ENCODE measurements at regions not wholly inside any gene's neighbourhood (a gene's known extent, or its start where the extent isn't known, plus 50 kb on each side); places are given as distances from the start of the nearest gene placed in this dataset.
"Not testable (repeated sequence)": the region's sequence is repeated elsewhere in the genome, so short reads cannot be mapped to it uniquely, and the experiment has no call there.

- no peak for ATAC-seq
- no peaks in the 10 kb centered on the region for H3K36me3 ChIP-seq
- H3K4me1 ChIP-seq: no peaks in the 10 kb centered on the region
- no peaks in the 10 kb centered on the region for H3K9me3 ChIP-seq
- TF ChIP-seq CTCF (IDR thresholded peaks at IDR 0.05): no peak
- no peaks in the 10 kb centered on the region for H3K27me3 ChIP-seq
- intact Hi-C loops (cut with DNase I): no loop called here
- no peak overlapping the region for H3K27ac ChIP-seq
- H3K4me3 ChIP-seq: no peak overlapping the region
- DNase-seq: no peak
Measured at GRCh38 chrX:128619490-128619889, 567.3 kb upstream of the ACTRT1 start.

GRCh38 chrX:128616933-128617332, 564.7 kb upstream of the ACTRT1 start:
- Histone ChIP-seq H3K36me3 (no peaks in the 10 kb centered on the region), H3K27ac (no peak overlapping the region), H3K9me3 (no peaks in the 10 kb centered on the region), H3K27me3 (no peaks in the 10 kb centered on the region), H3K4me1 (no peaks in the 10 kb centered on the region), H3K4me3 (no peak overlapping the region)
- DNase-seq (no peak), ATAC-seq (no peak)
- TF ChIP-seq CTCF (IDR thresholded peaks at IDR 0.05): no peak
- intact Hi-C loops (cut with DNase I): no loop called here

- H3K36me3 ChIP-seq; H3K27ac ChIP-seq; DNase-seq; H3K4me3 ChIP-seq; H3K27me3 ChIP-seq; ATAC-seq; H3K4me1 ChIP-seq; H3K9me3 ChIP-seq; intact Hi-C loops (cut with DNase I): not testable (repeated sequence)
Measured at GRCh38 chrX:128606817-128607216, 554.6 kb upstream of the ACTRT1 start.

GRCh38 chrX:128606357-128606756, 554.2 kb upstream of the ACTRT1 start:
- H3K4me1 ChIP-seq; H3K9me3 ChIP-seq; DNase-seq; ATAC-seq; H3K27me3 ChIP-seq; H3K36me3 ChIP-seq; intact Hi-C loops (cut with DNase I); H3K27ac ChIP-seq; H3K4me3 ChIP-seq: not testable (repeated sequence)

- no peak for TF ChIP-seq CTCF (IDR thresholded peaks at IDR 0.05)
- no peak for DNase-seq
- no peaks in the 10 kb centered on the region for H3K27me3 ChIP-seq
- no peak overlapping the region for H3K27ac ChIP-seq
- no peaks in the 10 kb centered on the region for H3K9me3 ChIP-seq
- H3K4me1 ChIP-seq: no peaks in the 10 kb centered on the region
- no peak for ATAC-seq
- intact Hi-C loops (cut with DNase I): no loop called here
- H3K36me3 ChIP-seq: no peaks in the 10 kb centered on the region
- H3K4me3 ChIP-seq: no peak overlapping the region
Measured at GRCh38 chrX:128601706-128602105, 549.5 kb upstream of the ACTRT1 start.

- no peaks in the 10 kb centered on the region for H3K27me3 ChIP-seq
- no peak overlapping the region for H3K4me3 ChIP-seq
- DNase-seq: no peak
- no peak for TF ChIP-seq CTCF (IDR thresholded peaks at IDR 0.05)
- intact Hi-C loops (cut with DNase I): no loop called here
- H3K4me1 ChIP-seq: no peaks in the 10 kb centered on the region
- H3K36me3 ChIP-seq: no peaks in the 10 kb centered on the region
- no peak for ATAC-seq
- no peak overlapping the region for H3K27ac ChIP-seq
- peaks cover 0 to 1% of the 10 kb centered on the region in 2 donors for H3K9me3 ChIP-seq
Measured at GRCh38 chrX:128599632-128600031, 547.4 kb upstream of the ACTRT1 start.

Data from left lung (tissue), 4 donors.